Mononuclear cell (primary cell): ENCODE measurements at regions not wholly inside any gene's neighbourhood (a gene's known extent, or its start where the extent isn't known, plus 50 kb on each side); places are given as distances from the start of the nearest gene placed in this dataset.
"Not testable (repeated sequence)": the region's sequence is repeated elsewhere in the genome, so short reads cannot be mapped to it uniquely, and the experiment has no call there.

Experiments
- H3K27me3 ChIP-seq: 2 replicates; pipeline ENCODE4 v1.6.0; 2011; ENCODE audit warnings: low read length, control low read depth; ENCODE audit not compliant: insufficient read depth
- H3K4me1 ChIP-seq: 2 replicates; pipeline ENCODE4 v1.5.1; 2011; ENCODE audit warnings: mild to moderate bottlenecking, low read length, control low read depth; ENCODE audit not compliant: insufficient read depth
- H3K4me3 ChIP-seq: 2 replicates; pipeline ENCODE4 v1.5.1; 2011; ENCODE audit warnings: mild to moderate bottlenecking, low read length, moderate library complexity
- H3K9me3 ChIP-seq: 2 replicates; pipeline ENCODE4 v1.5.1; 2011; ENCODE audit warnings: low read depth, mild to moderate bottlenecking, control low read depth, low read length

GRCh38 chr2:111624411-111625156 is 259.4 kb downstream of the ANAPC1 start:
- Histone ChIP-seq H3K4me1 (peaks cover 53% of the 10 kb centered on the region), H3K27me3 (no peaks in the 10 kb centered on the region), H3K4me3 (no peak overlapping the region), H3K9me3 (peaks cover 10% of the 10 kb centered on the region)

GRCh38 chr2:111625157-111625537 is 258.8 kb downstream of the ANAPC1 start:
- not testable (repeated sequence) for H3K4me3 ChIP-seq, H3K27me3 ChIP-seq, H3K9me3 ChIP-seq
- H3K4me1 ChIP-seq: peaks cover 49% of the 10 kb centered on the region

GRCh38 chr2:111626037-111626864 is 257.7 kb downstream of the ANAPC1 start:
- H3K4me1 ChIP-seq: peaks cover 48% of the 10 kb centered on the region
- peaks cover 10% of the 10 kb centered on the region for H3K9me3 ChIP-seq
- no peak overlapping the region for H3K4me3 ChIP-seq
- no peaks in the 10 kb centered on the region for H3K27me3 ChIP-seq

- no peak overlapping the region for H3K4me3 ChIP-seq
- no peaks in the 10 kb centered on the region for H3K27me3 ChIP-seq
- H3K4me1 ChIP-seq: peaks cover 48% of the 10 kb centered on the region
- H3K9me3 ChIP-seq: peaks cover 10% of the 10 kb centered on the region
Observed at GRCh38 chr2:111626865-111627163, 257.2 kb downstream of the ANAPC1 start.

GRCh38 chr2:111627256-111627655 is 256.7 kb downstream of the ANAPC1 start:
- H3K27me3 ChIP-seq: no peaks in the 10 kb centered on the region
- H3K9me3 ChIP-seq: peaks cover 10% of the 10 kb centered on the region
- no peak overlapping the region for H3K4me3 ChIP-seq
- H3K4me1 ChIP-seq: peaks cover 45% of the 10 kb centered on the region

GRCh38 chr2:111628221-111628620 is 255.8 kb downstream of the ANAPC1 start:
- Histone ChIP-seq H3K4me3 (no peak overlapping the region), H3K4me1 (peaks cover 45% of the 10 kb centered on the region), H3K9me3 (peaks cover 10% of the 10 kb centered on the region), H3K27me3 (no peaks in the 10 kb centered on the region)

- Histone ChIP-seq H3K4me1 (peaks cover 40% of the 10 kb centered on the region), H3K9me3 (peaks cover 10% of the 10 kb centered on the region), H3K4me3 (no peak overlapping the region), H3K27me3 (no peaks in the 10 kb centered on the region)
Observed at GRCh38 chr2:111629983-111630382, 254.0 kb downstream of the ANAPC1 start.

GRCh38 chr2:111632661-111633060 is 251.3 kb downstream of the ANAPC1 start:
- H3K27me3 ChIP-seq: no peaks in the 10 kb centered on the region
- no peak overlapping the region for H3K4me3 ChIP-seq
- H3K4me1 ChIP-seq: peaks cover 23% of the 10 kb centered on the region
- peaks cover 10% of the 10 kb centered on the region for H3K9me3 ChIP-seq

GRCh38 chr2:111633189-111633588 is 250.8 kb downstream of the ANAPC1 start:
- Histone ChIP-seq H3K4me3 (no peak overlapping the region), H3K9me3 (peaks cover 8% of the 10 kb centered on the region), H3K27me3 (no peaks in the 10 kb centered on the region), H3K4me1 (peaks cover 23% of the 10 kb centered on the region)

GRCh38 chr2:111633643-111634042 is 250.3 kb downstream of the ANAPC1 start:
- peaks cover 4% of the 10 kb centered on the region for H3K9me3 ChIP-seq
- no peak overlapping the region for H3K4me3 ChIP-seq
- no peaks in the 10 kb centered on the region for H3K27me3 ChIP-seq
- peaks cover 23% of the 10 kb centered on the region for H3K4me1 ChIP-seq

- no peaks in the 10 kb centered on the region for H3K9me3 ChIP-seq
- no peak overlapping the region for H3K4me3 ChIP-seq
- peaks cover 23% of the 10 kb centered on the region for H3K4me1 ChIP-seq
- H3K27me3 ChIP-seq: no peaks in the 10 kb centered on the region
Observed at GRCh38 chr2:111634050-111634794, 249.8 kb downstream of the ANAPC1 start.

GRCh38 chr2:111634995-111635538 is 248.9 kb downstream of the ANAPC1 start:
- Histone ChIP-seq H3K4me3 (no peak overlapping the region), H3K9me3 (no peaks in the 10 kb centered on the region), H3K27me3 (no peaks in the 10 kb centered on the region), H3K4me1 (peaks cover 23% of the 10 kb centered on the region)

GRCh38 chr2:111636905-111637304 is 247.1 kb downstream of the ANAPC1 start:
- no peak overlapping the region for H3K4me3 ChIP-seq

GRCh38 chr2:111638274-111638877 is 245.6 kb downstream of the ANAPC1 start:
- no peaks in the 10 kb centered on the region for H3K27me3 ChIP-seq
- no peaks in the 10 kb centered on the region for H3K9me3 ChIP-seq
- H3K4me3 ChIP-seq: no peak overlapping the region
- peaks cover 25% of the 10 kb centered on the region for H3K4me1 ChIP-seq

More at GRCh38 chr2:111636905-111637304, 247.1 kb downstream of the ANAPC1 start:
- Histone ChIP-seq H3K4me1 (peaks cover 23% of the 10 kb centered on the region), H3K9me3 (no peaks in the 10 kb centered on the region), H3K27me3 (no peaks in the 10 kb centered on the region)
